Ureter (tissue), 1 donor: ENCODE measurements at regions not wholly inside any gene's neighbourhood (a gene's known extent, or its start where the extent isn't known, plus 50 kb on each side); places are given as distances from the start of the nearest gene placed in this dataset.

ENCODE experiments used
- DNase-seq: peaks from one replicate; pipeline ENCODE4 v3.0.0-alpha.2; 2020; ENCODE audit warnings: low spot score
- donor health status: DM: yes; HTN: yes; CAD: no.

- DNase-seq = no peak
Observed at GRCh38 chr4:186934244-186934643, 210.6 kb upstream of the FAT1 start.

- DNase-seq = no peak
Observed at GRCh38 chr4:186934841-186935443, 211.3 kb upstream of the FAT1 start.

GRCh38 chr4:186935901-186936300 is 212.2 kb upstream of the FAT1 start:
- DNase-seq = no peak

GRCh38 chr4:186936496-186937375 is 213.1 kb upstream of the FAT1 start:
- no peak for DNase-seq

GRCh38 chr4:186939226-186939625 is 215.6 kb upstream of the FAT1 start:
- no peak for DNase-seq

- DNase-seq = no peak
Observed at GRCh38 chr4:186939766-186940165, 216.1 kb upstream of the FAT1 start.

GRCh38 chr4:186940476-186940875 is 216.8 kb upstream of the FAT1 start:
- DNase-seq = no peak

- no peak for DNase-seq
Observed at GRCh38 chr4:186942758-186943377, 219.2 kb upstream of the FAT1 start.

GRCh38 chr4:186943411-186943810 is 219.8 kb upstream of the FAT1 start:
- no peak for DNase-seq

GRCh38 chr4:186946136-186946535 is 222.5 kb upstream of the FAT1 start:
- no peak for DNase-seq

- DNase-seq = no peak
Observed at GRCh38 chr4:186946682-186947294, 223.1 kb upstream of the FAT1 start.

GRCh38 chr4:186948361-186949242 is 224.9 kb upstream of the FAT1 start:
- no peak for DNase-seq

GRCh38 chr4:186949847-186950246 is 226.2 kb upstream of the FAT1 start:
- no peak for DNase-seq

GRCh38 chr4:186952709-186953108 is 229.1 kb upstream of the FAT1 start:
- DNase-seq = no peak

- no peak for DNase-seq
Observed at GRCh38 chr4:186953599-186954260, 230.1 kb upstream of the FAT1 start.

- no peak for DNase-seq
Observed at GRCh38 chr4:186954509-186954908, 230.9 kb upstream of the FAT1 start.

- no peak for DNase-seq
Observed at GRCh38 chr4:186954956-186955355, 231.3 kb upstream of the FAT1 start.

GRCh38 chr4:186957952-186958555 is 234.4 kb upstream of the FAT1 start:
- DNase-seq = no peak

- DNase-seq = no peak
Observed at GRCh38 chr4:186958726-186959350, 235.2 kb upstream of the FAT1 start.
